GM12878 (cell line): ENCODE measurements at regions not wholly inside any gene's neighbourhood (a gene's known extent, or its start where the extent isn't known, plus 50 kb on each side); places are given as distances from the start of the nearest gene placed in this dataset.

Experiments used
- EGR1 ChIP-seq, 2 experiments: IDR thresholded peaks; 1 replicate in 1 of 2; 2 replicates in 1 of 2; pipeline ENCODE4 v1.6.1; 2011 to 2012; ENCODE audit warnings: low read depth in 2 of 2, low read length in 2 of 2, borderline replicate concordance in 1 of 2, mild to moderate bottlenecking in 1 of 2, moderate library complexity in 1 of 2
- HDAC2 ChIP-seq: fragments of 200-600 bp; sonication (generic); IDR thresholded peaks from 2 replicates; pipeline ENCODE4 v1.6.1; 2017
- JUNB ChIP-seq: IDR thresholded peaks from 2 replicates; pipeline ENCODE4 v1.6.1; 2016; ENCODE audit warnings: antibody characterized with exemption, mild to moderate bottlenecking
- MTA3 ChIP-seq: IDR thresholded peaks from 2 replicates; pipeline ENCODE4 v1.6.1; 2012; ENCODE audit warnings: low read length, inconsistent platforms, borderline replicate concordance
- SP1 ChIP-seq: IDR thresholded peaks from one replicate; pipeline ENCODE4 v1.6.1; 2011; ENCODE audit warnings: low read depth, low read length
- ZNF24 ChIP-seq: fragments of 450-650 bp; IDR thresholded peaks from 2 replicates; pipeline ENCODE4 v1.6.1; 2017; ENCODE audit warnings: antibody characterized with exemption, mild to moderate bottlenecking
- TF ChIP-seq, protein P1 (sequence below), 3 experiments: IDR thresholded peaks in 2 of 3; conservative IDR thresholded peaks in 1 of 3; 2 replicates each; pipeline ENCODE4 v1.5.1; 2011; ENCODE audit warnings: low read depth in 3 of 3, low read length in 3 of 3, mild to moderate bottlenecking in 3 of 3, control low read depth in 2 of 3, moderate library complexity in 2 of 3, inconsistent platforms in 1 of 3, mixed read lengths in 1 of 3; ENCODE audit not compliant: control insufficient read depth in 2 of 3, insufficient read depth in 1 of 3; ENCODE audit errors: extremely low read depth in 1 of 3
- TF ChIP-seq, protein P2 (sequence below): IDR thresholded peaks from 2 replicates; pipeline ENCODE4 v1.6.1; 2011; ENCODE audit warnings: low read depth, low read length, improper control_type of control experiment, borderline replicate concordance

DNA sequence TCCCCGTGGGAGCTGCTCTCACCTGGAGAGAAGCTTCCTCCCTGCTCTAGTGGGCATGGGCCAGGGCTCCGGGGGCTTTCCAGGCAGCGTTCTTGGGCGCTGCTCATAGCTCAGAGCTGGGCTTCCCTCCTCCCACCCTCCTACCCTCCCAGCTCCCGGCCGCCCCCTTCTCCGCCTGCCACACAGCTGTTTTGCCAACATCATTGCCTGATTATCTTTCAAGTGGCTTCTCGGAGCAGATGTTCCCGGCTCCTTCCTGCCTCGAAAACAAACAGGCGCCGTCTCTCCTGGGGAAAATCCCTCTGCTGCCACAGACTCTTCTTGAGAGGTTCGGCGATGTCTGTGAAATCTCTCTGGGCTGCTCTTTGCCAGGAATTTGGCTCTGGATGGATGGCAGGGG is 195.6 kb downstream of the RPLP1 start:
- no peak for TF ChIP-seq SP1
- TF ChIP-seq, protein P1, sequence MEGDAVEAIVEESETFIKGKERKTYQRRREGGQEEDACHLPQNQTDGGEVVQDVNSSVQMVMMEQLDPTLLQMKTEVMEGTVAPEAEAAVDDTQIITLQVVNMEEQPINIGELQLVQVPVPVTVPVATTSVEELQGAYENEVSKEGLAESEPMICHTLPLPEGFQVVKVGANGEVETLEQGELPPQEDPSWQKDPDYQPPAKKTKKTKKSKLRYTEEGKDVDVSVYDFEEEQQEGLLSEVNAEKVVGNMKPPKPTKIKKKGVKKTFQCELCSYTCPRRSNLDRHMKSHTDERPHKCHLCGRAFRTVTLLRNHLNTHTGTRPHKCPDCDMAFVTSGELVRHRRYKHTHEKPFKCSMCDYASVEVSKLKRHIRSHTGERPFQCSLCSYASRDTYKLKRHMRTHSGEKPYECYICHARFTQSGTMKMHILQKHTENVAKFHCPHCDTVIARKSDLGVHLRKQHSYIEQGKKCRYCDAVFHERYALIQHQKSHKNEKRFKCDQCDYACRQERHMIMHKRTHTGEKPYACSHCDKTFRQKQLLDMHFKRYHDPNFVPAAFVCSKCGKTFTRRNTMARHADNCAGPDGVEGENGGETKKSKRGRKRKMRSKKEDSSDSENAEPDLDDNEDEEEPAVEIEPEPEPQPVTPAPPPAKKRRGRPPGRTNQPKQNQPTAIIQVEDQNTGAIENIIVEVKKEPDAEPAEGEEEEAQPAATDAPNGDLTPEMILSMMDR (IDR thresholded peaks at IDR 0.05 in 2 of 3, conservative IDR thresholded peaks at IDR 0.05 in 1 of 3; ENCODE audit: control insufficient read depth in 2 of 3, extremely low read depth in 1 of 3, insufficient read depth in 1 of 3, low read depth in 3 of 3, low read length in 3 of 3): no peak
- TF ChIP-seq EGR1 (IDR thresholded peaks at IDR 0.05; ENCODE audit: borderline replicate concordance in 1 of 2, low read depth in 2 of 2, low read length in 2 of 2): no peak
- TF ChIP-seq ZNF24: no peak
- TF ChIP-seq MTA3: no peak
- TF ChIP-seq JUNB: no peak
- no peak for TF ChIP-seq HDAC2
- TF ChIP-seq, protein P2, sequence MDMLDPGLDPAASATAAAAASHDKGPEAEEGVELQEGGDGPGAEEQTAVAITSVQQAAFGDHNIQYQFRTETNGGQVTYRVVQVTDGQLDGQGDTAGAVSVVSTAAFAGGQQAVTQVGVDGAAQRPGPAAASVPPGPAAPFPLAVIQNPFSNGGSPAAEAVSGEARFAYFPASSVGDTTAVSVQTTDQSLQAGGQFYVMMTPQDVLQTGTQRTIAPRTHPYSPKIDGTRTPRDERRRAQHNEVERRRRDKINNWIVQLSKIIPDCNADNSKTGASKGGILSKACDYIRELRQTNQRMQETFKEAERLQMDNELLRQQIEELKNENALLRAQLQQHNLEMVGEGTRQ: no peak
